ENCODE measurements at regions not wholly inside any gene's neighbourhood (a gene's known extent, or its start where the extent isn't known, plus 50 kb on each side); places are given as distances from the start of the nearest gene placed in this dataset.

- TF ChIP-seq CTCF (conservative IDR thresholded peaks at IDR 0.05) (no peak), EZH2 (IDR thresholded peaks at IDR 0.05; ENCODE audit: low read depth) (no peak)
Observed at GRCh38 chr1:56036479-56036878, 542.9 kb downstream of the PLPP3 start.
